GM12873 (cell line): ENCODE measurements at regions not wholly inside any gene's neighbourhood (a gene's known extent, or its start where the extent isn't known, plus 50 kb on each side); places are given as distances from the start of the nearest gene placed in this dataset.

Source experiments
- CTCF ChIP-seq: IDR thresholded peaks from 2 replicates; pipeline ENCODE4 v1.5.1; 2012; ENCODE audit warnings: low read depth, mild to moderate bottlenecking, moderate library complexity, low read length, control low read depth; ENCODE audit not compliant: insufficient read depth; ENCODE audit errors: missing control alignments

GRCh38 chr4:138647433-138647832, 368.1 kb upstream of the NOCT start:
- no peak for TF ChIP-seq CTCF

GRCh38 chr4:138646383-138646782, 369.2 kb upstream of the NOCT start:
- no peak for TF ChIP-seq CTCF

GRCh38 chr4:138645289-138645688, 370.3 kb upstream of the NOCT start:
- TF ChIP-seq CTCF: no peak

GRCh38 chr4:138644322-138644721, 371.3 kb upstream of the NOCT start:
- TF ChIP-seq CTCF: no peak

- no peak for TF ChIP-seq CTCF
These were observed 371.8 kb upstream of the NOCT start for GRCh38 chr4:138643827-138644226.

GRCh38 chr4:138639018-138639741, 376.4 kb upstream of the NOCT start:
- TF ChIP-seq CTCF: no peak

GRCh38 chr4:138636781-138637180, 378.8 kb upstream of the NOCT start:
- no peak for TF ChIP-seq CTCF
